Adrenal gland (tissue), 9 donors: ENCODE measurements at regions not wholly inside any gene's neighbourhood (a gene's known extent, or its start where the extent isn't known, plus 50 kb on each side); places are given as distances from the start of the nearest gene placed in this dataset.

ENCODE experiments used
- DNase-seq, 7 donors: peaks; one replicate each; pipeline ENCODE4 v3.0.0-alpha.2; 2019 to 2020
- H3K27ac ChIP-seq, 5 donors: fragments of 200-600 bp; sonication (generic) in 4 of 5; 1 replicate in 3 of 5; 2 replicates in 2 of 5; pipeline versions ENCODE4 v1.5.1 to v1.8.0; 2016 to 2020; ENCODE audit warnings: mild to moderate bottlenecking in 1 of 5
- H3K27me3 ChIP-seq: fragments of 200-600 bp; 2 replicates; pipeline ENCODE4 v1.8.0; 2021
- H3K36me3 ChIP-seq, 2 donors: fragments of 200-600 bp; replicated peaks in 1 of 2; 1 replicate in 1 of 2; 2 replicates in 1 of 2; pipeline versions ENCODE4 v1.5.1 to v1.8.0; 2018 to 2022
- H3K4me1 ChIP-seq, 2 donors: fragments of 200-600 bp; replicated peaks in 1 of 2; 1 replicate in 1 of 2; 2 replicates in 1 of 2; pipeline versions ENCODE4 v1.5.1 to v1.8.0; 2018 to 2021
- H3K4me3 ChIP-seq, 4 donors: fragments of 200-600 bp; sonication (generic) in 3 of 4; one replicate each; pipeline ENCODE4 v1.5.1; 2016 to 2018
- H3K9me3 ChIP-seq, 3 donors: fragments of 200-600 bp; sonication (generic) in 1 of 3; replicated peaks in 1 of 3; 1 replicate in 2 of 3; 2 replicates in 1 of 3; pipeline versions ENCODE4 v1.5.1 to v1.8.0; 2016 to 2021
- CTCF ChIP-seq, 6 experiments: fragments of 450-650 bp in 4 of 6; fragments of 200-600 bp in 2 of 6; sonication (generic) in 1 of 6; IDR thresholded peaks; 1 replicate in 5 of 6; 2 replicates in 1 of 6; pipeline versions ENCODE4 v1.5.1 to v1.8.0; 2016 to 2021; ENCODE audit warnings: antibody characterized with exemption in 6 of 6, mild to moderate bottlenecking in 2 of 6, moderate library complexity in 1 of 6
- POLR2A ChIP-seq, 2 donors: fragments of 450-650 bp; IDR thresholded peaks; one replicate each; pipeline ENCODE4 v1.6.1; 2017; ENCODE audit warnings: antibody characterized with exemption in 2 of 2, mild to moderate bottlenecking in 2 of 2, moderate library complexity in 1 of 2
- WGBS, 4 donors: extraction: QIAGEN DNeasy Blood & Tissue Kit in 2 of 4; methylation state at CpG; one replicate each; pipeline versions ENCODE4 v1.1.5 to v1.1.7; 2013 to 2017; 5-methylcytosine and 5-hydroxymethylcytosine counted together
- intact Hi-C, 2 donors: fragments of 100-400 bp; cut with DNase I; formaldehyde crosslinking; loops; one replicate each; pipeline versions ENCODE4 v1.14.1 to v1.15.0; 2022 to 2023
- donor health status: healthy with polysubstance abuse.
- donor health status: Bipolar disorder and iron deficiency.
- donor health status: DM: yes; HTN: yes; CAD: no.
- donor health status: DM: no; HTN: no; CAD: no.
- donor health status: DM: no; HTN: no; CAD: no.

DNA sequence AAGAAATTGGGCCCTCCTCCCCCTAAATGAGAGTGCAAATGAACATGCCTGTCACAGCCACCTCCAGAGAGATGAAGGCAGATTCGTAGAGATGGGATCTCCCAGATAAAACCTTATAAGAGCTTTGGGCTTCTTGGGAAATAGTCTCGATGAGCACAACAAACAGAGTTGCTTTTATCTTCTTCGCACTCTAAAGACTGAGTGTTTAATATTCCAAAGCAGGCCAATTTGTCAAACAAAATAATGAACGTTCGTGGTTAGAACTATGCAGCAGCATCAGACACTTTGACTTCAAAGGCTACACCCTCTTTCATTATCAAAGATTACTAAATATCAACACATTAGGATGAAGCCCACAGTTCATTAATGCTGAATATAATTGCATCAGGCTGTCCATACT is 256.2 kb downstream of the SKIDA1 start:
- Histone ChIP-seq H3K4me3 (no peak overlapping the region), H3K4me1 (no peaks in the 10 kb centered on the region), H3K27ac (no peak overlapping the region), H3K9me3 (no peaks in the 10 kb centered on the region), H3K27me3 (no peaks in the 10 kb centered on the region), H3K36me3 (no peaks in the 10 kb centered on the region)
- WGBS, 4 donors, result 87 to 92% (median 89%) methylated on average over 5 of the region's 5 CpGs
- intact Hi-C loops, result loop anchor here (2.0 to 10.0 kb wide), 3 partner anchors 184 to 404 kb away; no protein-coding TSS in a partner anchor
- TF ChIP-seq CTCF (IDR thresholded peaks at IDR 0.05) (no peak), POLR2A (IDR thresholded peaks at IDR 0.05) (no peak)
- DNase-seq, result no peak

GRCh38 chr10:21265622-21266021 is 259.9 kb downstream of the SKIDA1 start:
- Histone ChIP-seq H3K9me3 (no peaks in the 10 kb centered on the region), H3K27me3 (no peaks in the 10 kb centered on the region), H3K27ac (no peak overlapping the region), H3K4me1 (no peaks in the 10 kb centered on the region), H3K36me3 (no peaks in the 10 kb centered on the region), H3K4me3 (no peak overlapping the region)
- TF ChIP-seq POLR2A (IDR thresholded peaks at IDR 0.05) (no peak), CTCF (IDR thresholded peaks at IDR 0.05) (no peak)
- no peak for DNase-seq
- WGBS, 4 donors, result 87 to 93% (median 92%) methylated on average over 3 of the region's 3 CpGs
- intact Hi-C loops, result loop anchor here (10.0 kb wide), 2 partner anchors 181 to 401 kb away; no protein-coding TSS in a partner anchor

DNA sequence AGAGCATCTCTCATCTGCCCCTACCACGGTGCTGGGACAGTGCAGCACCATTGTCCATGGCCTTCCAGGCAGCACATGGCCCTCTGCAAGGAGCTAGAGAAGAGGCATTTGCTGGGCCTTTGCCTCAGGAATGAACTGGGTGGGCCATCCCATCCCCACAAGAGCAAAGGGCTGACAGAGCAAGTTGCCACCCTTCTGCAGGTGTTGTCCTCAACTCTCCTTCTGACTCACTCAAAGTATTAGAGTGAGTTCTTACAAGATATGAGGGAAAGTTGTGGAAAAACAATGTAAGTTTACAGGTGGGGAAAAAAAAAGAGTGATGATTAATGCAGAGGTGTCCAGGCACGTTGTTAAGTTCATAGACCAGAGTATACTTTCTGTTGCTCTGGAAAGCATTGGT is 261.2 kb downstream of the SKIDA1 start:
- Histone ChIP-seq H3K4me1 (no peaks in the 10 kb centered on the region), H3K27me3 (no peaks in the 10 kb centered on the region), H3K36me3 (no peaks in the 10 kb centered on the region), H3K4me3 (no peak overlapping the region), H3K9me3 (no peaks in the 10 kb centered on the region), H3K27ac (no peak overlapping the region)
- intact Hi-C loops, result loop anchor here (10.0 kb wide), 2 partner anchors 179 to 399 kb away; no protein-coding TSS in a partner anchor
- 94 to 95% (median 95%) methylated on average over 2 of the region's 2 CpGs for WGBS, 4 donors
- no peak for DNase-seq
- TF ChIP-seq CTCF (IDR thresholded peaks at IDR 0.05) (no peak), POLR2A (IDR thresholded peaks at IDR 0.05) (no peak)

GRCh38 chr10:21263839-21264238 is 261.6 kb downstream of the SKIDA1 start:
- no peak overlapping the region for H3K27ac ChIP-seq
- H3K36me3 ChIP-seq, result no peaks in the 10 kb centered on the region
- WGBS, 4 donors, result 87 to 97% (median 94%) methylated on average over 3 of the region's 3 CpGs
- TF ChIP-seq CTCF (IDR thresholded peaks at IDR 0.05) (no peak), POLR2A (IDR thresholded peaks at IDR 0.05) (no peak)
- intact Hi-C loops, result loop anchor here (10.0 kb wide), 2 partner anchors 179 to 399 kb away; no protein-coding TSS in a partner anchor
- no peaks in the 10 kb centered on the region for H3K4me1 ChIP-seq
- H3K9me3 ChIP-seq, result no peaks in the 10 kb centered on the region
- no peak for DNase-seq
- H3K4me3 ChIP-seq, result no peak overlapping the region
- no peaks in the 10 kb centered on the region for H3K27me3 ChIP-seq
